ENCODE measurements at regions not wholly inside any gene's neighbourhood (a gene's known extent, or its start where the extent isn't known, plus 50 kb on each side); places are given as distances from the start of the nearest gene placed in this dataset.
"Not testable (repeated sequence)": the region's sequence is repeated elsewhere in the genome, so short reads cannot be mapped to it uniquely, and the experiment has no call there.

GRCh38 chr15:38809621-38810020, 245.0 kb upstream of the RASGRP1 start:
- no peak for DNase-seq (ENCODE audit: low read depth, low spot score)

GRCh38 chr15:38810686-38811085, 246.1 kb upstream of the RASGRP1 start:
- no peak for DNase-seq (ENCODE audit: low read depth, low spot score)

GRCh38 chr15:38814254-38814653, 249.6 kb upstream of the RASGRP1 start:
- not testable (repeated sequence) for DNase-seq (ENCODE audit: low read depth, low spot score)

- DNase-seq (ENCODE audit: low read depth, low spot score) = no peak
Observed at GRCh38 chr15:38814891-38815290, 250.3 kb upstream of the RASGRP1 start.

GRCh38 chr15:38817427-38818156, 253.0 kb upstream of the RASGRP1 start:
- DNase-seq (ENCODE audit: low read depth, low spot score) = peak; percentile 58

GRCh38 chr15:38818157-38818790, 253.7 kb upstream of the RASGRP1 start:
- DNase-seq (ENCODE audit: low read depth, low spot score) = no peak

- no peak for DNase-seq (ENCODE audit: low read depth, low spot score)
Observed at GRCh38 chr15:38819387-38819950, 254.9 kb upstream of the RASGRP1 start.

- DNase-seq (ENCODE audit: low read depth, low spot score) = no peak
Observed at GRCh38 chr15:38823263-38823662, 258.6 kb upstream of the RASGRP1 start.

GRCh38 chr15:38824719-38825118, 260.1 kb upstream of the RASGRP1 start:
- no peak for DNase-seq (ENCODE audit: low read depth, low spot score)

- DNase-seq (ENCODE audit: low read depth, low spot score) = no peak
Observed at GRCh38 chr15:38826880-38827279, 262.3 kb upstream of the RASGRP1 start.

- no peak for DNase-seq (ENCODE audit: low read depth, low spot score)
Observed at GRCh38 chr15:38828031-38828532, 263.5 kb upstream of the RASGRP1 start.

- no peak for DNase-seq (ENCODE audit: low read depth, low spot score)
Observed at GRCh38 chr15:38829086-38829485, 264.5 kb upstream of the RASGRP1 start.

GRCh38 chr15:38842226-38842625, 277.6 kb upstream of the RASGRP1 start:
- DNase-seq (ENCODE audit: low read depth, low spot score) = no peak

GRCh38 chr15:38843051-38843501, 278.5 kb upstream of the RASGRP1 start:
- no peak for DNase-seq (ENCODE audit: low read depth, low spot score)

GRCh38 chr15:38843736-38844590, 279.3 kb upstream of the RASGRP1 start:
- no peak for DNase-seq (ENCODE audit: low read depth, low spot score)

- DNase-seq (ENCODE audit: low read depth, low spot score) = no peak
Observed at GRCh38 chr15:38844736-38845135, 280.1 kb upstream of the RASGRP1 start.

GRCh38 chr15:38846346-38846745, 281.7 kb upstream of the RASGRP1 start:
- no peak for DNase-seq (ENCODE audit: low read depth, low spot score)

- DNase-seq (ENCODE audit: low read depth, low spot score) = no peak
Observed at GRCh38 chr15:38847666-38848065, 283.1 kb upstream of the RASGRP1 start.

GRCh38 chr15:38849046-38849445, 284.4 kb upstream of the RASGRP1 start:
- no peak for DNase-seq (ENCODE audit: low read depth, low spot score)

GRCh38 chr15:38852188-38852587, 287.6 kb upstream of the RASGRP1 start:
- not testable (repeated sequence) for DNase-seq (ENCODE audit: low read depth, low spot score)

GRCh38 chr15:38853608-38854007, 289.0 kb upstream of the RASGRP1 start:
- no peak for DNase-seq (ENCODE audit: low read depth, low spot score)

GRCh38 chr15:38854506-38854905, 289.9 kb upstream of the RASGRP1 start:
- DNase-seq (ENCODE audit: low read depth, low spot score) = no peak

Measured in activated naive CD8-positive, alpha-beta T cell treated with anti-CD3 and anti-CD28 coated beads, Interleukin-2, amount 50 U/mL, for 16 hours (primary cell).